A673 (cell line): ENCODE measurements at regions not wholly inside any gene's neighbourhood (a gene's known extent, or its start where the extent isn't known, plus 50 kb on each side); places are given as distances from the start of the nearest gene placed in this dataset.

ENCODE experiments used
- CTCF ChIP-seq: fragments of 300-800, 200-600 bp; sonication (generic); conservative IDR thresholded peaks from 2 replicates; pipeline ENCODE4 v1.5.1; 2017; ENCODE audit warnings: low read depth, mild to moderate bottlenecking, antibody characterized with exemption, low read length, moderate library complexity, mixed read lengths
- EZH2 ChIP-seq: fragments of 200-600 bp; sonication (generic); IDR thresholded peaks from 2 replicates; pipeline ENCODE4 v1.6.1; 2017; ENCODE audit warnings: borderline replicate concordance, low read depth, mild to moderate bottlenecking, mixed read lengths, antibody characterized with exemption, low read length; ENCODE audit not compliant: poor library complexity, severe bottlenecking

GRCh38 chr7:24438232-24438631 is 135.0 kb upstream of the PALS2 start:
- TF ChIP-seq CTCF (no peak), EZH2 (no peak)
